NCI-H2029 (cell line): ENCODE measurements at regions not wholly inside any gene's neighbourhood (a gene's known extent, or its start where the extent isn't known, plus 50 kb on each side); places are given as distances from the start of the nearest gene placed in this dataset.

Source experiments
- DNase-seq: peaks from one replicate; lab custom pipeline; 2025; lab: John Stamatoyannopoulos, UW

GRCh38 chr17:63341276-63341675, 104.8 kb downstream of the CYB561 start:
- no peak for DNase-seq

- DNase-seq = no peak
Measured at GRCh38 chr17:63344383-63344782, 101.7 kb downstream of the CYB561 start.

- no peak for DNase-seq
Measured at GRCh38 chr17:63345611-63346010, 100.5 kb downstream of the CYB561 start.

GRCh38 chr17:63347475-63347874, 98.6 kb downstream of the CYB561 start:
- DNase-seq = no peak

GRCh38 chr17:63349478-63350000, 96.6 kb downstream of the CYB561 start:
- DNase-seq = no peak

- no peak for DNase-seq
Measured at GRCh38 chr17:63350364-63350763, 95.7 kb downstream of the CYB561 start.

GRCh38 chr17:63354256-63354655, 91.8 kb downstream of the CYB561 start:
- no peak for DNase-seq

GRCh38 chr17:63356337-63356757, 89.8 kb downstream of the CYB561 start:
- DNase-seq = no peak

GRCh38 chr17:63358111-63358839, 87.8 kb downstream of the CYB561 start:
- DNase-seq = no peak

- no peak for DNase-seq
Measured at GRCh38 chr17:63358956-63359355, 87.2 kb downstream of the CYB561 start.

GRCh38 chr17:63361182-63361581, 84.9 kb downstream of the CYB561 start:
- no peak for DNase-seq

- DNase-seq = no peak
Measured at GRCh38 chr17:63362115-63362514, 84.0 kb downstream of the CYB561 start.

GRCh38 chr17:63364387-63364786, 81.7 kb downstream of the CYB561 start:
- DNase-seq = no peak

- no peak for DNase-seq
Measured at GRCh38 chr17:63364944-63365343, 81.2 kb downstream of the CYB561 start.

GRCh38 chr17:63365366-63366240, 80.5 kb downstream of the CYB561 start:
- no peak for DNase-seq

- DNase-seq = no peak
Measured at GRCh38 chr17:63366241-63366566, 79.9 kb downstream of the CYB561 start.

GRCh38 chr17:63369233-63369632, 76.9 kb downstream of the CYB561 start:
- DNase-seq = no peak

- DNase-seq = no peak
Measured at GRCh38 chr17:63370696-63371095, 75.4 kb downstream of the CYB561 start.

- no peak for DNase-seq
Measured at GRCh38 chr17:63376949-63377348, 69.2 kb downstream of the CYB561 start.

GRCh38 chr17:63378411-63379375, 67.4 kb downstream of the CYB561 start:
- DNase-seq = no peak

- DNase-seq = no peak
Measured at GRCh38 chr17:63379636-63380035, 66.5 kb downstream of the CYB561 start.
